GM23248 (cell line): ENCODE measurements at regions not wholly inside any gene's neighbourhood (a gene's known extent, or its start where the extent isn't known, plus 50 kb on each side); places are given as distances from the start of the nearest gene placed in this dataset.
A peak's percentile ranks its signal among the peaks of the same experiment; 100 is the strongest.

Source experiments
- DNase-seq: peaks from one replicate; pipeline ENCODE4 v3.0.0-alpha.2; 2015
- H2AFZ ChIP-seq: fragments of 200-600 bp; sonication (generic); 2 replicates; pipeline ENCODE4 v1.6.1; 2016; ENCODE audit warnings: antibody characterized with exemption
- H3F3A ChIP-seq: fragments of 200-600 bp; sonication (generic); 2 replicates; pipeline ENCODE4 v1.6.1; 2016; ENCODE audit warnings: mild to moderate bottlenecking, antibody characterized with exemption, mixed run types; ENCODE audit not compliant: insufficient read depth
- H3K27ac ChIP-seq: fragments of 200-600 bp; sonication (generic); 2 replicates; pipeline ENCODE4 v1.5.1; 2016; ENCODE audit warnings: mild to moderate bottlenecking
- H3K27me3 ChIP-seq: fragments of 200-600 bp; sonication (generic); replicated peaks from 2 replicates; pipeline ENCODE4 v1.6.1; 2016; ENCODE audit warnings: mild to moderate bottlenecking; ENCODE audit not compliant: insufficient read depth
- H3K36me3 ChIP-seq: fragments of 200-600 bp; sonication (generic); 2 replicates; pipeline ENCODE4 v1.6.1; 2016; ENCODE audit warnings: low read depth, mild to moderate bottlenecking
- H3K4me1 ChIP-seq: fragments of 200-600 bp; sonication (generic); 2 replicates; pipeline ENCODE4 v1.6.1; 2016; ENCODE audit warnings: mild to moderate bottlenecking; ENCODE audit not compliant: insufficient read depth
- H3K4me2 ChIP-seq: fragments of 200-600 bp; sonication (generic); one replicate; pipeline ENCODE4 v1.6.1; 2016; ENCODE audit warnings: mild to moderate bottlenecking; ENCODE audit not compliant: unreplicated experiment
- H3K4me3 ChIP-seq: fragments of 200-600 bp; sonication (generic); 2 replicates; pipeline ENCODE4 v1.5.1; 2016; ENCODE audit warnings: mild to moderate bottlenecking
- H3K79me2 ChIP-seq: fragments of 200-600 bp; sonication (generic); 2 replicates; pipeline ENCODE4 v1.6.1; 2016; ENCODE audit warnings: mild to moderate bottlenecking; ENCODE audit not compliant: insufficient read depth
- H3K9ac ChIP-seq: fragments of 200-600 bp; sonication (generic); 2 replicates; pipeline ENCODE4 v1.6.1; 2016; ENCODE audit warnings: mild to moderate bottlenecking
- H3K9me2 ChIP-seq: fragments of 200-600 bp; sonication (generic); 2 replicates; pipeline ENCODE4 v1.6.1; 2016; ENCODE audit warnings: mixed run types, mild to moderate bottlenecking, moderate library complexity; ENCODE audit not compliant: insufficient read depth
- H3K9me3 ChIP-seq: fragments of 200-600 bp; sonication (generic); one replicate; pipeline ENCODE4 v1.6.1; 2017; ENCODE audit warnings: low read depth
- H4K20me1 ChIP-seq: fragments of 200-600 bp; sonication (generic); 2 replicates; pipeline ENCODE4 v1.6.0; 2016; ENCODE audit not compliant: insufficient read depth
- EZH2 ChIP-seq: fragments of 200-600 bp; sonication (generic); IDR thresholded peaks from 2 replicates; pipeline ENCODE4 v1.6.1; 2018; ENCODE audit warnings: antibody characterized with exemption, mild to moderate bottlenecking; ENCODE audit not compliant: insufficient read depth, poor library complexity, severe bottlenecking
- EZH2phosphoT487 ChIP-seq: fragments of 200-600 bp; sonication (generic); IDR thresholded peaks from 2 replicates; pipeline ENCODE4 v1.6.1; 2018; ENCODE audit warnings: antibody characterized with exemption, moderate library complexity, mild to moderate bottlenecking, low read depth; ENCODE audit not compliant: insufficient read depth
- WGBS, 2 experiments: methylation state at CpG; one replicate each; pipeline ENCODE4 v1.1.6; 2015 to 2017; ENCODE audit warnings: low lambda C conversion rate in 2 of 2, low coverage in 1 of 2; ENCODE audit errors: missing lambda C conversion rate in 2 of 2; 5-methylcytosine and 5-hydroxymethylcytosine counted together
- in situ Hi-C: fragments of 300-500 bp; cut with MboI; formaldehyde crosslinking; loops from 2 replicates; pipeline ENCODE4 v1.15.0; 2020

GRCh38 chr3:165382672-165383071, 186.5 kb upstream of the SLITRK3 start:
- no peaks in the 10 kb centered on the region for H3K4me1 ChIP-seq
- WGBS, 2 experiments, result 11 to 18% methylated on average over 3 of the region's 3 CpGs
- no peaks in the 10 kb centered on the region for H3K9me2 ChIP-seq
- no peaks in the 10 kb centered on the region for H3K27me3 ChIP-seq
- H3K27ac ChIP-seq, result no peak overlapping the region
- TF ChIP-seq EZH2 (no peak), EZH2phosphoT487 (no peak)
- H3F3A ChIP-seq, result no peaks in the 10 kb centered on the region
- no peaks in the 10 kb centered on the region for H3K9me3 ChIP-seq
- in situ Hi-C loops, result no loop called here
- no peak overlapping the region for H3K4me2 ChIP-seq
- no peak overlapping the region for H2AFZ ChIP-seq
- no peaks in the 10 kb centered on the region for H3K36me3 ChIP-seq
- DNase-seq, result no peak
- no peak overlapping the region for H3K9ac ChIP-seq
- H4K20me1 ChIP-seq, result no peaks in the 10 kb centered on the region
- H3K79me2 ChIP-seq, result no peaks in the 10 kb centered on the region
- H3K4me3 ChIP-seq, result no peak overlapping the region

DNA sequence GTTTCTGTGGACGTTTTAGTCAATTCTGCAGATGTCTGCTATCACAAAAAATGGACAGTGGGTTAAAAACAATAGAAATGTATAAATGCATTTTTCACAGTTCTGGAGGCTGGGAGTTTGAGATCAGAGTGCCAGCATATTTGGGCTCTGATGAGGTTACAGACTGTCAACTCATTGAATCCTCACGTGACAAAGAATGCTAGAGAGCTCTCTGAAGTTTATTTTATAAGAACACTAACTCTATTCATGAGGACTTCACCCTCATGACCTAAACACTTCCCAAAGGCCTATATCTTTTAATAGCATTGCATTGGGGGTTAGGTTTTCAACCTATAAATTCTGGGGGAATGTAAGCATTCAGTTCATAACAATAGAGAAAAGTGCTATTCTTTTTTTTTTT, 182.6 kb upstream of the SLITRK3 start:
- no peak overlapping the region for H2AFZ ChIP-seq
- no peak overlapping the region for H3K4me2 ChIP-seq
- H3K9ac ChIP-seq, result no peak overlapping the region
- no peak overlapping the region for H3K4me3 ChIP-seq
- no peaks in the 10 kb centered on the region for H3K9me2 ChIP-seq
- H4K20me1 ChIP-seq, result no peaks in the 10 kb centered on the region
- 10 to 11% methylated on average over 2 of the region's 2 CpGs for WGBS, 2 experiments
- no peaks in the 10 kb centered on the region for H3K79me2 ChIP-seq
- H3K36me3 ChIP-seq, result no peaks in the 10 kb centered on the region
- no peaks in the 10 kb centered on the region for H3K9me3 ChIP-seq
- in situ Hi-C loops, result no loop called here
- no peak for TF ChIP-seq EZH2
- no peak for TF ChIP-seq EZH2phosphoT487
- H3K27ac ChIP-seq, result no peak overlapping the region
- DNase-seq, result no peak
- H3F3A ChIP-seq, result no peaks in the 10 kb centered on the region
- no peaks in the 10 kb centered on the region for H3K27me3 ChIP-seq
- no peaks in the 10 kb centered on the region for H3K4me1 ChIP-seq

GRCh38 chr3:165359005-165359404, 162.8 kb upstream of the SLITRK3 start:
- DNase-seq, result no peak

DNA sequence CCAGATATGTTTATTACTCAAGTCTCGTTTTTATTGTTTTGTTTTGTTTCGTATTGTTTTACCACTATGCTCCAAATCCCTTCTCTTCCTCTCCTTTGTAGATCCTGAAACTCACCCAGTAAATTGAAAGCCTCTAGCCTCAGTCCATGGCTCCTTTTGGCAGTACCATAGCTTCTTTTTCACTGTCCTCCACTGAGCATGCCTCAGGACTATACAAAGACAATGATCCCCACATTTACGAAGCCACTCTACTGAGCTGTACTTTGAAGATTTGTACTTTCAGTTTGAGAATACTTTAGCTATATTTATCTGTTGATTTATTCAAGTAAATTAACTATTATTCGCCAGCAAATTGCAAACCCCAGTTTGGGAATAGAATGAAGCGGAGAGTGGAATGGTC, 159.1 kb upstream of the SLITRK3 start:
- Histone ChIP-seq H3K79me2 (no peaks in the 10 kb centered on the region), H4K20me1 (no peaks in the 10 kb centered on the region), H3K36me3 (no peaks in the 10 kb centered on the region), H3K9me3 (no peaks in the 10 kb centered on the region), H3K27me3 (no peaks in the 10 kb centered on the region), H3K4me2 (no peak overlapping the region), H3F3A (no peaks in the 10 kb centered on the region), H2AFZ (no peak overlapping the region), H3K9ac (no peak overlapping the region), H3K4me3 (no peak overlapping the region), H3K27ac (no peak overlapping the region), H3K4me1 (no peaks in the 10 kb centered on the region), H3K9me2 (no peaks in the 10 kb centered on the region)
- WGBS, 2 experiments, result 19 to 33% methylated on average over 5 of the region's 5 CpGs
- in situ Hi-C loops, result no loop called here
- no peak for TF ChIP-seq EZH2phosphoT487
- no peak for TF ChIP-seq EZH2
- no peak for DNase-seq

More at GRCh38 chr3:165359005-165359404, 162.8 kb upstream of the SLITRK3 start:
- H3K4me3 ChIP-seq, result no peak overlapping the region
- TF ChIP-seq EZH2phosphoT487 (no peak), EZH2 (no peak)
- no peaks in the 10 kb centered on the region for H3K4me1 ChIP-seq
- no peak overlapping the region for H3K27ac ChIP-seq
- no peaks in the 10 kb centered on the region for H3K27me3 ChIP-seq
- no peak overlapping the region for H3K4me2 ChIP-seq
- in situ Hi-C loops, result no loop called here
- H3K36me3 ChIP-seq, result no peaks in the 10 kb centered on the region
- no peaks in the 10 kb centered on the region for H3K79me2 ChIP-seq
- H3K9me2 ChIP-seq, result no peaks in the 10 kb centered on the region
- H3K9me3 ChIP-seq, result no peaks in the 10 kb centered on the region
- H3F3A ChIP-seq, result no peaks in the 10 kb centered on the region
- H4K20me1 ChIP-seq, result no peaks in the 10 kb centered on the region
- no peak overlapping the region for H3K9ac ChIP-seq
- no peak overlapping the region for H2AFZ ChIP-seq
- WGBS, 2 experiments, result 9 to 10% methylated on average over 3 of the region's 3 CpGs

- Histone ChIP-seq H2AFZ (no peak overlapping the region), H3K4me1 (no peaks in the 10 kb centered on the region), H3K4me2 (no peak overlapping the region), H3K36me3 (no peaks in the 10 kb centered on the region), H3K27me3 (no peaks in the 10 kb centered on the region), H3K79me2 (no peaks in the 10 kb centered on the region), H4K20me1 (no peaks in the 10 kb centered on the region), H3K9me3 (no peaks in the 10 kb centered on the region), H3F3A (no peaks in the 10 kb centered on the region), H3K9ac (no peak overlapping the region), H3K27ac (no peak overlapping the region), H3K9me2 (no peaks in the 10 kb centered on the region), H3K4me3 (no peak overlapping the region)
- TF ChIP-seq EZH2phosphoT487 (no peak), EZH2 (no peak)
- in situ Hi-C loops, result no loop called here
- peak; percentile 4 for DNase-seq
- WGBS, 2 experiments, result 43 to 51% methylated on average over 4 of the region's 4 CpGs
These were observed 151.3 kb upstream of the SLITRK3 start for GRCh38 chr3:165347526-165347925.
